Neutrophil (primary cell): ENCODE measurements at regions not wholly inside any gene's neighbourhood (a gene's known extent, or its start where the extent isn't known, plus 50 kb on each side); places are given as distances from the start of the nearest gene placed in this dataset.

Source experiments
- H3K27ac ChIP-seq: fragments of 200-600 bp; sonication (generic); 2 replicates; pipeline ENCODE4 v1.5.1; 2016; ENCODE audit warnings: mild to moderate bottlenecking, moderate library complexity
- H3K27me3 ChIP-seq: fragments of 200-600 bp; sonication (generic); 2 replicates; pipeline ENCODE4 v1.6.0; 2016; ENCODE audit warnings: mild to moderate bottlenecking
- H3K36me3 ChIP-seq: fragments of 200-600 bp; sonication (generic); 2 replicates; pipeline ENCODE4 v1.5.1; 2017
- H3K4me1 ChIP-seq, 2 experiments: fragments of 200-600 bp in 1 of 2; sonication (generic) in 1 of 2; 1 replicate in 1 of 2; 2 replicates in 1 of 2; pipeline versions ENCODE4 v1.5.1 to v1.6.1; 2013 to 2016; ENCODE audit warnings: low read depth in 1 of 2, low read length in 1 of 2, mild to moderate bottlenecking in 1 of 2, moderate library complexity in 1 of 2; ENCODE audit not compliant: control insufficient read depth in 1 of 2, insufficient read depth in 1 of 2
- H3K4me3 ChIP-seq, 2 experiments: fragments of 200-600 bp in 1 of 2; sonication (generic) in 1 of 2; 1 replicate in 1 of 2; 2 replicates in 1 of 2; pipeline ENCODE4 v1.5.1; 2013 to 2016; ENCODE audit warnings: low read depth in 1 of 2, low read length in 1 of 2, mild to moderate bottlenecking in 1 of 2, moderate library complexity in 1 of 2
- H3K9me3 ChIP-seq: fragments of 200-600 bp; sonication (generic); 2 replicates; pipeline ENCODE4 v1.5.1; 2016
- CTCF ChIP-seq: fragments of 200-600 bp; sonication (generic); IDR thresholded peaks from 2 replicates; pipeline ENCODE4 v1.5.1; 2016; ENCODE audit warnings: antibody characterized with exemption

GRCh38 chr6:141097471-141097870 lies 1035.3 kb upstream of the GJE1 start:
- Histone ChIP-seq H3K27me3 (no peaks in the 10 kb centered on the region), H3K4me1 (no peaks in the 10 kb centered on the region), H3K4me3 (no peak overlapping the region), H3K36me3 (no peaks in the 10 kb centered on the region), H3K27ac (no peak overlapping the region), H3K9me3 (no peaks in the 10 kb centered on the region)
- TF ChIP-seq CTCF, result no peak

DNA sequence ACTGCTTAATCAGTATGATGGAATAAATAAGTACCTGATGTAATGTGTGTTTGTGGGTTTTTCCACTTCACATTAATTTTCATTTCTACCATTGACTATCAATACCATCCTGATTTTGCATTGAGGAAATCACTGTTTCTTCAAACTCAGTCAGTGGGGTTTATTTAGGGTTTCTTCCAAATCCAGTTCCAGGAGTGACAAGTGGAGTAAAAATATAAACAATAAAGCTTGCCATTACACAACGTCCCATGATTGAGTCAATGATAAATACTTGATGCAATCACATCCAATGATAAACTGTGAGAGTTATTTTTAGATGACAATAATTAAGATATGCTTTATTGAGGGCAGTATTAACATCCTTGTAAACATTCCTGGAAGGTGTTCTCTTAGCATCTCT lies 1037.4 kb upstream of the GJE1 start:
- no peak overlapping the region for H3K4me3 ChIP-seq
- no peak overlapping the region for H3K27ac ChIP-seq
- no peak for TF ChIP-seq CTCF
- H3K4me1 ChIP-seq, result no peaks in the 10 kb centered on the region
- H3K36me3 ChIP-seq, result no peaks in the 10 kb centered on the region
- H3K27me3 ChIP-seq, result no peaks in the 10 kb centered on the region
- no peaks in the 10 kb centered on the region for H3K9me3 ChIP-seq

DNA sequence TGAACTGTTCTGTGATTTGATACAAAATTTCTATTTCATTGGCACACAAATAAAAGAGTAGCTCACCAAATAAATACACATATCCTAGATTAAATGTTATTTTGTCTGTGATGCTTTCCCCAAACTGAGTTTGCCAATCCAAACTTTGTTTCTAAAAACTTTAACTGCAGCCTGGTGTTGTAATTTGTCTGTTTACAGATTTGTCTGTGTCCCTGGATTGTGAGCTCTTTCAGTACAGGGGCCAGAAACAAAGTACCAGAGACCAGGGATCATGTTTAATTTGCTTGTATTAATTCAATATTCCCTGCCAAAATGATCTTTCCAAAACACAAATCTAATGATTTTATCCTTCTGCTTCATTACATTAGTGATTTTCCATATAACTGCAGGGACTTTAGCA lies 1044.6 kb upstream of the GJE1 start:
- Histone ChIP-seq H3K9me3 (no peaks in the 10 kb centered on the region), H3K36me3 (no peaks in the 10 kb centered on the region), H3K4me3 (no peak overlapping the region), H3K27ac (no peak overlapping the region), H3K27me3 (no peaks in the 10 kb centered on the region), H3K4me1 (no peaks in the 10 kb centered on the region)
- no peak for TF ChIP-seq CTCF

DNA sequence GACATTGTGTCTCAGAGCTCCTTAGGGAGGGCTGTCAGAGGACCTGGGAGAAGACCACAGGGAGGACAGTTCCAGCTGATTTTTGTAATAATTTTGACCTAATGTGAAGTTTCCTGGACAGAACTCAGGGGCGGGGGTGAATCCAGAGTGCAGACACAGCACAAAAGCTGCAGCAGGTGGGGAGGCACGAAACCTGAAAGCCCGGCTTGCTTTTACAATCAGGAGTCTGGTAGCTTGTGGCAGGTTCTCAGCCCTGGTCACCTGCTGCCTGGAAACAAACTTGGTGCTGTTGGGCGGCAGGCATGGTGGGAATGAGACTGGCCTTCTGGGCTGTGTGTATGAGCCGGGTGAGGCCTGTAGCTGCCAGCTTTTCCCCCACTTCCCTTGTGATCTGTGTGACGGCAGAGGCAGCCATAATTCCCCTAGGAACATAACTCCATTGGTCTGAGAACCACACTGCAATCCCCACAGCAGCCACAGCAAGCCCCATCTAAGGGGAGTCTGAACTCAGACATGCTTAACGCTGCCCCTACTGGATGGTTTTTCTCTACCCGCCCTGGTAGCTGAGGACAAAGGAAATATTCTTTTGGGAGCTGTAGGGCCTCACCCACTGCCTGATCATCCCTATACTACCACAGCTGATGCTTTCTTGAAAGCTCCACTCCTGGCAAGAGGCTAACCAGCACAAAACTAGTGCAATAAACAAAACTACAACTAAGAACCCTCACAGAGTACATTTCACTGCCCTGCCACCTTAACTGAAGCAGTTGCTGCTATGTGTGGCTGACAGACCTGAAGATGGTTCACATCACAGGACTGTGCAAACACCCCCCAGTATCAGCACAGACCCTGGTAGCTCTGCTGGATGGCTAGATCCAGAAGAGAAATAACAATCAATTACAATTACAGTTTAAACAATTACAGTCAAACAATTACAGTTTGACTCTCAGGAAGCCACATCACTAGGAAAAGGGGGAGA lies 1055.1 kb upstream of the GJE1 start:
- H3K9me3 ChIP-seq, result no peaks in the 10 kb centered on the region

DNA sequence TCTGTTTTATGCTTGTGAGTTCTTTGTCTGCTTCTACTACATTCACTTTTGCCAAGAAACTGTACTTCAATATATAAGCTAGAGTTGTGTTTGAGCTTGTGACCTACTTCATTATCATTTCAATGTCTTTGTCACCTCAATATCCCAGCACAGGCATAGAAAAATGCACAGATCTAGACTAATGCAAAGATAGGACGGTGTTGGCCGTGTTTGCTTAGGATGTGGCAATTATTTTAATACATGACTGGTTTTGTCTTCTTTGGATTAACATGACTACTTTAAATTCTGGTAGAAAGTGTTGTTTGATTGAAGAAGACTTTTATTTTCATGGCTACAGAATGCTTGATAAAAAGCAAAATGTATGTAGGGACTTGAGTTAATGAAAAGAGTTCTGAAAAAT lies 1075.0 kb upstream of the GJE1 start:
- TF ChIP-seq CTCF, result no peak
- H3K9me3 ChIP-seq, result no peaks in the 10 kb centered on the region
- H3K27me3 ChIP-seq, result no peaks in the 10 kb centered on the region
- no peaks in the 10 kb centered on the region for H3K36me3 ChIP-seq
- no peak overlapping the region for H3K27ac ChIP-seq
- no peaks in the 10 kb centered on the region for H3K4me1 ChIP-seq
- H3K4me3 ChIP-seq, result no peak overlapping the region

More for the DNA sequence above, 1055.1 kb upstream of the GJE1 start:
- Histone ChIP-seq H3K27ac (no peak overlapping the region), H3K4me1 (no peaks in the 10 kb centered on the region), H3K4me3 (no peak overlapping the region), H3K27me3 (no peaks in the 10 kb centered on the region), H3K36me3 (no peaks in the 10 kb centered on the region)
- no peak for TF ChIP-seq CTCF
